ENCODE measurements at regions not wholly inside any gene's neighbourhood (a gene's known extent, or its start where the extent isn't known, plus 50 kb on each side); places are given as distances from the start of the nearest gene placed in this dataset.

- TF ChIP-seq POLR2A (IDR thresholded peaks at IDR 0.05): no peak
- no peak for TF ChIP-seq CTCF (IDR thresholded peaks at IDR 0.05)
Measured at GRCh38 chr1:81023187-81023724, 777.5 kb upstream of the ADGRL2 start.

All from breast epithelium (tissue), 3 donors.